ENCODE measurements at regions not wholly inside any gene's neighbourhood (a gene's known extent, or its start where the extent isn't known, plus 50 kb on each side); places are given as distances from the start of the nearest gene placed in this dataset.

DNA sequence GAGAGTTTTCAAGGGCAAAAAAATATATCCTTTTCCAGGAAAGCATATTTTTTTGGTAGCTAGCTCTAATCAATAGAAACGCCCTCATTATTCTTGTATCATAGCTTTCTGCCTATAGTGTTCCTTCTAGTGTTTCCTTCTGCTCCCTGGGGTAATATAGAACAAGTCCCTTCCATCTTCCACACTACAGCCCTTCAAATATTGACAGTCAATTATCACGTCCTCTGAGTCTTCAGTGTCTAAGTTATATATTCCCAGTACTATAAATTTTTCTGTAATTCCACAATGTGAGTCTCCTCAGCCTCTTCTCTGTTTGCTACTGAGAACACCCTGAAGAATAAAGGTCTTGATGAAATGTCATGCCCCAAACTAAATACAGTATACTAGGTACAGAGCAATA lies 1088.0 kb upstream of the PCDH7 start (continued):
- no peak for TF ChIP-seq ZNF462 (CRISPR knock-in tag; IDR thresholded peaks at IDR 0.05)

- TF ChIP-seq JUNB (IDR thresholded peaks at IDR 0.05; ENCODE audit: unreplicated experiment) (no peak), REST (IDR thresholded peaks at IDR 0.05; ENCODE audit: unreplicated experiment) (peak; percentile 36), POLR2AphosphoS5 (IDR thresholded peaks at IDR 0.05; ENCODE audit: low read depth) (no peak), CTCF (conservative IDR thresholded peaks at IDR 0.05; ENCODE audit: low read depth in 2 of 2) (no peak)
- DNase-seq (ENCODE audit: low spot score) (peak; percentile 4), ATAC-seq (no peak; the same call in 2 of the 3 replicates)
- no peaks in the 10 kb centered on the region for H3K27me3 Mint-ChIP-seq (ENCODE audit: insufficient read depth, low read depth, poor library complexity)
- Histone ChIP-seq H2AFZ (no peak overlapping the region), H4K20me1 (replicated peaks; ENCODE audit: insufficient read depth) (no peaks in the 10 kb centered on the region), H3K4me3 (no peak overlapping the region), H3K27ac (ENCODE audit: low read depth) (no peak overlapping the region), H3F3A (replicated peaks; ENCODE audit: low read depth) (no peaks in the 10 kb centered on the region), H3K36me3 (ENCODE audit: insufficient read depth) (no peaks in the 10 kb centered on the region), H3K4me1 (ENCODE audit: insufficient read depth) (no peaks in the 10 kb centered on the region), H3K9me2 (ENCODE audit: insufficient read depth) (no peaks in the 10 kb centered on the region), H3K79me2 (replicated peaks; ENCODE audit: insufficient read depth) (no peaks in the 10 kb centered on the region), H3K27me3 (ENCODE audit: insufficient read depth) (no peaks in the 10 kb centered on the region), H3K4me2 (no peak overlapping the region)
- H3K36me3 Mint-ChIP-seq (ENCODE audit: low read depth): no peaks in the 10 kb centered on the region
- no peak overlapping the region for H3K4me3 Mint-ChIP-seq
- H3K4me1 Mint-ChIP-seq: peaks cover 8% of the 10 kb centered on the region; the same call in 2 of the 3 replicates
- H3K27ac Mint-ChIP-seq: no peak overlapping the region
- H3K9me3 Mint-ChIP-seq: peaks cover 3% of the 10 kb centered on the region; the same call in 2 of the 3 replicates
These were observed 1083.2 kb upstream of the PCDH7 start for GRCh38 chr4:29636961-29637360.
